Suppressor macrophage (primary cell): ENCODE measurements at regions not wholly inside any gene's neighbourhood (a gene's known extent, or its start where the extent isn't known, plus 50 kb on each side); places are given as distances from the start of the nearest gene placed in this dataset.
"Not testable (repeated sequence)": the region's sequence is repeated elsewhere in the genome, so short reads cannot be mapped to it uniquely, and the experiment has no call there.

Source experiments
- DNase-seq, 4 experiments: peaks; one replicate each; pipeline ENCODE4 v3.0.0-alpha.2; 2020 to 2022

GRCh38 chr16:13823501-13823900 lies 96.5 kb upstream of the ERCC4 start:
- no peak for DNase-seq

DNA sequence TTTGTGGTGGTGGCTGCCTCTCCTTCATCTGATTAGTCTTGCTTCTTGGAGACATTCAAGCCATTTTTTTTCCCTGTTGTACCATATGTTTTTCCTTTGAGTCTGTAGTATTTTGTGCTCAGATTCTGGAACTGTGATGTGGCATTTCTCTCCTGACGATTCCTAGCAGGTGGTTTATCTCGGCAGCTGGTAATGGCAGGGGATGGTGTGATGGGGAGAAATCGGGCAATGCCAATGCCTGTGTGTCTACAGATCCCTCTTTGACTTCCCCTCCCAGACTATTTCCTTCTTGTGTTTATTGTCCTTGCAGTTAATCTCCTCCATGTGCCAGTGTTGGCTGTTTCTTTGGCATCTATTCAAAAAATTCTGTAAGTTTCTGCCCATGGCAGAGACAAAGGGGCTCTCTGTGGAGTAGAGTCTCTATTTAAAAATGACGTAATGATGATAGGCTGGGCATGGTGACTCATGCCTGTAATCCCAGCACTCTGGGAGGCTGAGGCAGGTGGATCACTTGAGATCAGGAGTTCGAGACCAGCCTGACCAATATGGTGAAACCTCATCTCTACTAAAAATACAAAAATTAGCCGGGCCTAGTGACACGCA lies 90.2 kb upstream of the ERCC4 start:
- no peak for DNase-seq

- no peak for DNase-seq
These were observed 86.4 kb upstream of the ERCC4 start for GRCh38 chr16:13833515-13833914.

DNA sequence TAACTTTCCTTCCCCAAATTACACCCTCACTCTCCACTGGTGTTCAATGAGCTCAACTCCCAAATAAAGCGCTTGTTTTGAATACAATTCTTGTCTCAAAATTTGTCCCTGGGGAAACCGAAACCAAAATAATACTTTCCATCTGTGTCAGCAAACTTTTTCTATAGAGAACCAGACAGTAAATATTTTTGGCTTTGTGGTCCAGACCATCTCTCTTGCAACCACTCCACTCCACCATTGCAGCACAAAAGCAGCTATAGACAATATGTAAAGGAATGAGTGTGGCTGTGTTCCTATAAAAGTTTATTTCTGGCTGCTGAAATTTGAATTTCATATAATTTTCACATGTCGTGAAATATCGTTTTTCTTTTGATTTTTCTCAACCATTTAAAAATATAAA lies 84.6 kb upstream of the ERCC4 start:
- no peak for DNase-seq

- no peak for DNase-seq
These were observed 83.8 kb upstream of the ERCC4 start for GRCh38 chr16:13835935-13836730.

GRCh38 chr16:13838401-13839190 lies 81.4 kb upstream of the ERCC4 start:
- no peak for DNase-seq

GRCh38 chr16:13839577-13839976 lies 80.4 kb upstream of the ERCC4 start:
- DNase-seq: peak in 1 of 4 experiments; percentile 5

- DNase-seq: no peak
These were observed 74.7 kb upstream of the ERCC4 start for GRCh38 chr16:13845232-13845631.

DNA sequence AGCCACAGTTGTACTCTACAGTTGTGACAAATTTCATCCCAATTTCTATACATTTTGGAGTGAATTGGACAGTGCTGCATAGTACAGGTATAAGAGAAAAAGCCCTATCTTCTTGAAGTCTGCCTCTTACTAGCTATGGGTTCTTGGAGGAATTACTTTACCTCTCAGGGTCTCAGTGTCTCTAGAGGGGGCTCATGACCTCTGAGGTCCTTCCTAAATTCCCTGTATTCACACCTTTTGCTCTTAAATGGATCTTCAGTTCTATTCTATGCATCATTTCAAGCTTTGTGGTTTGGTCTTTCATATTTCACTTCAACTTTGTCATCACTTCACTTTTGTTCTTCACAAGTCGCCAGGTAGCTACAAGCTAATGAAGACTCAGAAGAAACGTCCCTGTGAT lies 71.2 kb upstream of the ERCC4 start:
- no peak for DNase-seq

- not testable (repeated sequence) for DNase-seq
These were observed 69.8 kb upstream of the ERCC4 start for GRCh38 chr16:13850173-13850572.

DNA sequence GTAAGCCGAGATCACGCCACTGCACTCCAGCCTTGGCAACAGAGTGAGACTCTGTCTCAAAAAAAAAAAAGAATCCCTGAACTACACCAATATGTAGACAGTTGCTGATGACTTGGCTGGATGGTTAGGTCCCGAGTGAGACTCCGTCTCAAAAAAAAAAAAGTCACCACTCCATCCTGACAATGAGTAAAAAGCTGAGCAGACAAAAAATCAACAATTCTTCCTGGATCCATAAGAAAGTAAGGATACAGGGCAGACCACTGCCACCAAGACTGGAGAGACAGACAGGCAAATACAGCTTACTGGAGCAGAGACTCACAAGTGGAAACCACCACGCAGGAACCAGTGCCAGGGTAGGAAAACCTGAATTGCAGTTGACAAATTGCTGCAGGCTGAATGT lies 67.1 kb upstream of the ERCC4 start:
- no peak for DNase-seq

DNA sequence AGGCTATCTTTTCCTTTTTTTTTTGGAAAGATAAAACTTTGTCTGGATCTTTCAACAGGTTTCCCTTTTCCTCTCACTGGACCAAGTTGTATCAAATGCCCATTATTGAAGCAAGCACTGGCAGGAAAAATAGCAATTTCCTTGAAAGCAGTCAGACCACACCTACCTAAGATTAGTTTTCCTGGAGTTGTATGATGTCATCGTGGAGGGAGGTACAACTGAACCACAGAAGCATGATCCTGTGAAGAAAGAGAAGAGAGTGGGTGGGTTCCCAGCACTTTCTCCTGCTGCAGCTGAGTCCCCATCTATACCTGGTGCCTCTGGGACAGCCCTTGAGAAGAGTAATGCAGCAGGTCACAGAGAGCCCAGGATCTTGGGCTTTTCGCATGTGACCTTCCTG lies 63.6 kb upstream of the ERCC4 start:
- no peak for DNase-seq

DNA sequence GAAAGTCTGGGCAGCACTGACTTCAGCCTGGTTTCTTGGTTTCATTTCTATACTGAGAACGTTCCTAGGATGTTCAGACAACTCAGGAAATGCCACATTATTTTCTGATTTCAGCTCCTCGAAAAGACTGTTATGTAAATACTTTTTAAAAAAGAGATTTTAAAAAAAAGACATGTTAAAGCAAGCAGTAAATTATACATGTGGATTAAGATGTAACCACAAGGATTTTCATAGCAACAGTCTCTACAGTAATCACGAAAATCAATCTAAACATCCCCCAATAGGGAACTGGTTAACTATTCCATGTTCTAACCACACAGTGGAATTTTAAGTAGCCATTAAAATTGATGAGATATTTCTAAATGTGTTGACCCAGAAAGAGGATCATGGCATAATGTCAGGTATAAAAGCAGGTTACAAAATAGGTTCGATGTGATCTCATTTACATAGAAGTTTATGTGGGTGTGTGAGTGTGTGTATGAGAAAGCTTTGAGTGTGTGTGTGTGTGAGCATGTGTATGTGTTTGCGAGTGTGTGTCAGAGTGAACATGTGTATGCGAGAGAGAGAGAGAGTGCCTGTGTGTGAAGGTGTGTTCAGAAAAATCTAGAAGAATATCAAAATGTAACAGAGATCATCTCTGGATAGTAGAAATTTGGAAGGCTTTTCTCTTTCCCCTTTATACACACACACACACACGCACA lies 63.0 kb upstream of the ERCC4 start:
- no peak for DNase-seq

DNA sequence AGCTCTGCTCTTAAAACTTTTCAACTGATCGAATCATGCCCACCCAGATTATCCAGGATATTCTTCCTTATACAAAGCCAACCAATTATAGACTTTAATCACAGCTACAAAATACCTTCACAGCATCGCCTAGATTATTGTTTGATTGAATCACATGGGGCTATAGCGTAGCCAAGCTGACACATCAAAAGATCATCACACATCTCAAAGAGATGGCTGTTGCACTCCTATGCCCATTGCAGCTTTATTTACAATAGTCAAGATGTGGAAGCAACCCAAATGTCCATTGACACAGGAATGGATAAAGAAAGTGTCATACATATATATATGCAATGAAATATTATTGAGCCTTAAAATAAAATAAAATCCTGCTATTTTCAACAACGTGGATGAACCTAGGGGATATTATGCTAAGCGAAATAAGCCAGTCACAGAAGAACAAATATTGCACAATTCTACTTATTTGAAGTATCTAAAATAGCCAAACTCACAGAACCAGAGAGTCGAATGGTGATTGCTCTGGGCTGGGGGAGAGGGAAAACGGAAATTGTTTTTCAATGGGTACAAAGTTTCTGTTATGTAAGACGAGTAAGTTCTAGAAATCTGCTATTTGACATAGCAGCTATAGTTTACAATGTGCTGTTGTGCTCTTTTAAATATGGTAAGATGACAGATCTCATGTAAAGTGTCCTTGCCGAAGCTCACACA lies 60.9 kb upstream of the ERCC4 start:
- DNase-seq: no peak

DNA sequence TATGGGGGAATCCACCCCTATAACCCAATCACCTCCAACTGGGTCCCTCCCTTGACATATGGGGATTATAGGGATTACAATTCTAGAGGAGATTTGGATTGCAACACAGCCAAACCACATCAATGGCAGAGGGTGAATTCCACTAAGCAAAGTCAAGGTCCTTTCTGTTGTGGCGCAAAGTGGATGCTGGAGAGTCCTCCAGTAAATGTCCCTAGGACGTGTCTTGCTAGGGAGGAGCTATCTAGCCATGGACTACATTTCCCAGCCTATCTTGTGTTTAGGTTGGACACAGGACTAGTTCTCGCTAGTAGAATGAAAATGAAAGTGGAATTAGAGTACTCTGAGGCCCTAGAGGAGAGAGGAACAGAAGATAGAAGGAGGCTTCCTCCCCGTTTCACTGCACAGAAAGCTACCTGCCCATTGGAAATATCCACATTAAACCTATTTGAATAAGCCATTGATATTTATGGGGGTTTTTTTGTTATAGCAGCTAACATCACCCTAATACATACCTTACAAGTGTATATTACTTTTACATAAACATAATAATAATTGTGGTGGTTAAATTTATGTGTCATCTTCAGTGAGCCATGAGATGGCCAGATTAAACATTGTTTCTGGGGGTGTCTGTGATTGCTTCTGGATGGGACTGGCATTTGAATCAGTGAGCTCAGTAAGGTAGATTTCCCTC lies 56.7 kb upstream of the ERCC4 start:
- no peak for DNase-seq

DNA sequence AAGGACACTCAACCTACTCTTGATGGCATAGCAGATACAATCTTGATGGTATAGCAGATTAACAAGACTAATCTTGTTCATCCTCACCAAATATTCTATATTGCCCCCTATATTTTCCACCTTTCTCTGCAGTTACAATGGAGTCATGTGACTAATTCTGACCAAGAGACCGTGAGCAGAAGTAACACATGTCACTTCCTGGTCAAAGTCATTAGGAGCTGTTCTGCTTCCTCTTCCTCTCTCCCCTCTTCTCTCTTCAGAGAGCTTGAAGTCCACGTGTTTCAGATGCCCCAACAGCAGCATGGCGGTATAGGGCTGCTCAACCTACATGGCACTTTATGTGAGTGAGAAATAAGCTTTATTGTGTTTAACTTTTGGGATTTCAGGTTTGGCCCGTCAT lies 55.3 kb upstream of the ERCC4 start:
- peak in 3 of 4 experiments; percentile 11 to 23 (median 17) for DNase-seq

- peak; percentile 30 to 67 (median 51) for DNase-seq
These were observed 53.9 kb upstream of the ERCC4 start for GRCh38 chr16:13866073-13866472.
